IPS-NIHi11 (cell line): ENCODE measurements at regions not wholly inside any gene's neighbourhood (a gene's known extent, or its start where the extent isn't known, plus 50 kb on each side); places are given as distances from the start of the nearest gene placed in this dataset.
A peak's percentile ranks its signal among the peaks of the same experiment; 100 is the strongest.
"Not testable (repeated sequence)": the region's sequence is repeated elsewhere in the genome, so short reads cannot be mapped to it uniquely, and the experiment has no call there.

Source experiments
- DNase-seq: peaks from one replicate; pipeline ENCODE4 v3.0.0; 2012; ENCODE audit warnings: mixed read lengths, low spot score

DNA sequence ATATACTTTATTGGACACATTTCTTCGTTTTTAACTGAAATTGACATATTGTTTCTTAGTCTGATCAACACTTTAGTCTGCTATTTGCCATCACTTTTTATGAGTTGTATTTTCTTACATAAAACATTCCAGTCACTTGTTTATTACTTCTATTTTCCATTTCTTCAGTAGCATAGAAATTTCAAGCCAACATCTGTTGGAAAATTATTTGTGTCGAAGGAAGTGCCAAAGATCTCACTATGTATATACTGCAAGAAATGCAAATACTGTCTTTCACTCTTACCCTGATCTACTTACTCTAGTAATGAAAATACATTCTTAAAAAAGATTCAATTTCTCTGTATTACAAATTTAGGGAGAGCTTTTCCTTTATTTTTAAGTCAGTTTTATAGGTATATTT, 105.9 kb downstream of the SLC17A6 start:
- DNase-seq: no peak

DNA sequence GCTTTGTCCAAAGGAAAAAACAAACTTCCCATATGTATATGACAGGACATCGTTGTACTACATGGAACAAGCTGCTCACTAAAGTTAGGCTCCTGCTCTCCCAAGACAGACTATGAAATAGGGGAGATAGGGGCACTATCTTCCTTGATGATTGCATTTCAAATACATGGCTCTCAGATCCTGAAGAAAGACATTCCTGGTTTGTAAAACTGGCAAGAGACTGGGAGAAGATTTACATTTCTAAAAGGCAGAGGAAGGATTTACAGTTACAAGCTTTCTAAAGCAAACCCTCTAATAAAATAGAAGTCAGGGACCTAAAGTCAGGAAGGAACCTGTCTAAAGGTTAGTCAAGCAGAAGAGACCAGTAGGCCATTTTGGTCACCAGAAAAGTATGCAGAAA, 103.7 kb downstream of the SLC17A6 start:
- no peak for DNase-seq

DNA sequence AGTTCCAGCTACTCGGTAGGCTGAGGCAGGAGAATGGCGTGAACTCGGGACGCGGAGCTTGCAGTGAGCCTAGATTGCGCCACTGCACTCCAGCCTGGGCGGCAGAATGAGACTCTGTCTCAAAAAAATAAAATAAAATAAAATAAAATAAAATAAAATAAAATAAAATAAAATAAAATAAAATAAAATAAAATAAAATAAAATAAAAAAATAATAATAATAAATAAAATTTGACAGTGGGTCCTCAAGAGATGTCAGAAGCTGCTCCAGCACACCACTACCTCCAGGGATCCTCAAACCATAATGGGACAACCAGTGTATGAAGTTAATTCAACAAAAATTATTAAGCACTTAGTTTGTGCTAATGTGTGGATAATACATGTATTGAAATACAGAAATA, 97.4 kb downstream of the SLC17A6 start:
- not testable (repeated sequence) for DNase-seq

DNA sequence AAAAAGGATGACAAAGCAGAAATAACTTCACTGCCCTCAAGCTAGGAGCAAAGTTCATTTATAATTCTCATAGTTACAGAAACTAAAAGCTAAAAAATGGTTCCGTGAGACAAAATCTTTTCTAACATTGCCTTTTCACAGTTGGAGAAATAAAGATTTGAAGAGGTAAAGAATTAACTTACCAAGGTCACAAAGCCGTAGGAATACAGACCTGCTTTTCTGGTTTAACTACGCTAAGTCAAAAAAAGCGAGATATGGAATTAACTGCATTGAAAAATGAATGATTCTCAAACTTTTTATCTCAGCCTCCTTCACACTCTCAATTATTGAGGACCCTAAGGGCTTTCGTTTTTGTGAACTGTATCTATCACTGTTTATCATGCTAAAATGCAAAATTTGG, 95.3 kb downstream of the SLC17A6 start:
- DNase-seq: no peak

DNA sequence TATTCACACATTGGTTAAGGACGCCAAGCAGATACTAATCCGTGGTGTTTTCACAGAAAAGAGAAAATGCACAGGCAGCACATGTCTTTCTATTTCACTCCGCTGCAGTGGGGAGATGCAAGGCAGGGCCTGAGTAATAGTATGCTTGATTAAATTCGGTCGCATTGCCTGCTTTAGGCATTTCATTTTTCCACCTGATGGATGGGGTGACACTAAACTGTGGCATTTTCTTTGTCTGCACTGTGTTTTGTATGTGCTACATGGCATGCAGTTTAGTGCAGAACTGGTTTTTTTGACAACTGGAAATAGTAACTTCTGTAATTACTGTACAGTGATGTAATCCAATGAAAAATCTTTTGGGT, 94.9 kb downstream of the SLC17A6 start:
- DNase-seq: no peak

DNA sequence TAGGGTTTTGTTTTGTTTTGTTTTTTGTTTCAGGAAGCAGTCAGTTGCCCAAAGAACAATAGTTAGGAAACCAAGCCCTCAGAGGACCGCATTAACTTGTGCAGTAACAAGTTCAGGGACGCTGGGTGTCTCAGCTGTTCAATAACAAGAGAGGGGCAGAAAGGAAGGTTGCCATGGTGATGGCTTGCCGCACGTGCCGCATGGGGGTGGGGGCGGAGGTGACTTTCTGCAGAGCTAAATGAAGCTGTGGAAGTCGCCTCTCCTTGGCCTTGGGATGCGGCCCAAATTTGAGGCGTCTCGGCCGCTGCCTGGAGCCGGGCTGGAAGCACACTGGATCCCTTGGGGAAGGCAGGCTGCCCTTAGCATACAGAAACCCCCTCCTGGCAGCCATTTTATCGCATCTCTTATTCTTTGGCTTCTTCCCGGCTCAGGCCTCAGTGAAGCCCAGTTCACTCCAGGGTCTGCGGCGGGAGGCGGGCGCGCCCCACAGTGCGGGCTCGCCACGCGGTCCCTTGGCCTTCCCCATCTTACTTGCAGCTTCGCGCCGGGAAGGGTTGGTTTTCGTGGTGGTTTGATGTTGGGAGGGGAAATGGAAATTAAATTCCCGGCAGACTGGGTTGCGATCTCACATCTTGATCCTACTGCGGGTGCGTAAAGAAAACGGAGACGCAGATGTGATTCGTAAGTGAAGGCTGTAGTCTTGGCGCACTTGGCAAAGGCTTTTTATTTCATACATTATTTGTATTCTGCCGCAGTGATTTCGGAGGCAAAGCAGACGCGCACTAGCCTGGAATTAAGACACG, 94.3 kb downstream of the SLC17A6 start:
- DNase-seq: peak; percentile 39

DNA sequence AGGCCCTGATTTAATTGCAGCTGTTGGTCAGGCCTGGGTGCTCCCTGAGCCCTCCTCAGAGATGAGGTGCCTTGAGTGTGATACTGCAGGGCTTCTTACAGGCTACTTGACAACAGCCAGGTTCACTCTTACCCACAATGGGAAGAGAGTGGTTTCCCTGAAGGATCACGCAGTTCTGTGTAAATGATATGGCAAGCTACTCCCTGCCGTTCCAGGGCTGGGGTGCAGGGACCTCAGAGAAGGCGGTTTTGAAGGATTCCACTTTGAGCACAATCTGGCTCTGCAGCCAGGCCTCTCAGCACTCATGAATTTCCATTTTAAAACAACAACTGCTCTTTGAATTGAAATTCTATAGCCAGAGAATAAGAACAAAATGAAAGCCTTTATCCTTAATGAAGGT, 92.9 kb downstream of the SLC17A6 start:
- peak; percentile 5 for DNase-seq

DNA sequence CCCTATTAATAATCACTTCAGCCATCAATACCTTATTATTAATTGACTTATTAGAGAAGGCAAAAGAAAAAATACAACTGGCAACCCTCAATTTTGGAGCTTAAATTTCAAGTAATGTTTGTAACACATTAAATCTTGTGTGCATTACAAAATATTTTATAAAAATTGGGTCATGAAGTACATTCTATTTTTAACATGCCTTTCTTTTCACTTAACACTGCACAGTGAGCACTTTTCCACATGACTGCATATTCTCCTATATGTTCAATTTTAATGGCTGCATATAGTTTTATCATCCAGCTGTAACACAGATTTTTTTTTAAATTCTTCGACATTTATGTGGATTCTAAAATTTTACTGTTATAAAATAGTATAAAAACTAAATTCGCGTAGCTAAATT, 92.5 kb downstream of the SLC17A6 start:
- no peak for DNase-seq

DNA sequence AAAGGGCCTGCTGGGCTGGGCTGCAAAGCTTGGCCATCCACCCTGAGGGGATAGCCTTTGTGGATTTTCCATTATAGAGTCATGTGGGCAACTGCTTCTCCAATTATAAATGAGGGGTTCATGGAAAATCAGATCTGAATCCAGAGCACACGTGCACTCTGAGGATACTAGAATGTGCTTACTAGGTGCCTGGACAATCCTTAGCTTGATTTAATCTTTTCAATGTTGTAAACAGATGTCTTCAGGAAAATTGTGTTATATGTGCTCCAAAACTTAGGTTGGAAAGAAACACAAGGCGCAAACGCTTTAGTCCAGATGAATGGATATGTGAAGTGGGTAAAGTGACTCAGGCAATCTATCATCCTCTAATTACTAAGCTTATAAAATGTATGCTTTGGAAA, 92.0 kb downstream of the SLC17A6 start:
- DNase-seq: no peak
